PC-3 (cell line): ENCODE measurements at regions not wholly inside any gene's neighbourhood (a gene's known extent, or its start where the extent isn't known, plus 50 kb on each side); places are given as distances from the start of the nearest gene placed in this dataset.

Source experiments
- CTCF ChIP-seq: fragments of 300-600 bp; sonication (generic); conservative IDR thresholded peaks from 2 replicates; pipeline ENCODE4 v1.5.1; 2017; ENCODE audit warnings: antibody characterized with exemption, low read depth, mild to moderate bottlenecking, low read length
- EZH2 ChIP-seq: fragments of 300-600 bp; sonication (generic); IDR thresholded peaks from one replicate; pipeline ENCODE4 v1.6.1; 2017; ENCODE audit warnings: antibody characterized with exemption, mild to moderate bottlenecking, low read length; ENCODE audit not compliant: unreplicated experiment
- EZH2phosphoT487 ChIP-seq: fragments of 300-600 bp; sonication (generic); IDR thresholded peaks from 2 replicates; pipeline ENCODE4 v1.6.1; 2018; ENCODE audit warnings: mild to moderate bottlenecking, antibody characterized with exemption, low read length, borderline replicate concordance

DNA sequence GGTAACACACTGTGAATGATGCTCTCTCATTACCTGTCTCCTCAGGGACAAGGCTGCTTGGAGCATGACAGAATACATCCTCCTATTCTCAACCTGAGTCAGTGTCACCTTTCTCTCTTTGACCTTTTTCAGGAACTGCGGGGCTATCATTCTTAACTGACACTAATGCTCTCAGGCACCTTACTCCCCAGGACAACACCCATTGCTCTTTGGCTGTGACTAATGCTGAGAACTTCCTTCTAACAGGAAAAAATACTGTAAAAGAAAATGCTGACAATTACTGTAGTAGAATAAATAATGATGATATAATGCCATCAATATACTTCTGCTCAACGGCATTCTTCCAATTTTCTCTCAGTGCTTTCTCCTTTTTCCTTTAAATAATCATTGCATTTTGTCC, 2082.7 kb upstream of the RAG2 start:
- no peak for TF ChIP-seq EZH2phosphoT487
- no peak for TF ChIP-seq CTCF
- TF ChIP-seq EZH2: no peak
